A172 (cell line): ENCODE measurements at regions not wholly inside any gene's neighbourhood (a gene's known extent, or its start where the extent isn't known, plus 50 kb on each side); places are given as distances from the start of the nearest gene placed in this dataset.

ENCODE experiments used
- DNase-seq: peaks from one replicate; pipeline ENCODE4 v3.0.0-alpha.2; 2015; ENCODE audit warnings: low spot score

GRCh38 chrX:26376037-26376708 lies 160.2 kb downstream of the MAGEB5 start:
- no peak for DNase-seq

- DNase-seq: no peak
Measured at GRCh38 chrX:26375346-26375745, 159.4 kb downstream of the MAGEB5 start.

GRCh38 chrX:26373829-26374228 lies 157.9 kb downstream of the MAGEB5 start:
- no peak for DNase-seq

GRCh38 chrX:26352891-26353430 lies 137.0 kb downstream of the MAGEB5 start:
- no peak for DNase-seq

GRCh38 chrX:26347171-26347570 lies 131.2 kb downstream of the MAGEB5 start:
- DNase-seq: no peak

GRCh38 chrX:26334232-26334631 lies 118.3 kb downstream of the MAGEB5 start:
- DNase-seq: no peak

GRCh38 chrX:26328608-26329319 lies 112.8 kb downstream of the MAGEB5 start:
- no peak for DNase-seq

- no peak for DNase-seq
Measured at GRCh38 chrX:26309262-26309661, 93.3 kb downstream of the MAGEB5 start.

GRCh38 chrX:26295425-26295824 lies 79.5 kb downstream of the MAGEB5 start:
- DNase-seq: peak; percentile 68

GRCh38 chrX:26286836-26287235 lies 70.9 kb downstream of the MAGEB5 start:
- DNase-seq: no peak
